Activated CD8-positive, alpha-beta memory T cell treated with anti-CD3 and anti-CD28 coated beads for 1 hour (primary cell): ENCODE measurements at regions not wholly inside any gene's neighbourhood (a gene's known extent, or its start where the extent isn't known, plus 50 kb on each side); places are given as distances from the start of the nearest gene placed in this dataset.
"Not testable (repeated sequence)": the region's sequence is repeated elsewhere in the genome, so short reads cannot be mapped to it uniquely, and the experiment has no call there.

Source experiments
- DNase-seq, 2 donors: peaks; one replicate each; pipeline ENCODE4 v3.0.0-alpha.2; 2020; ENCODE audit warnings: low read depth in 1 of 2; ENCODE audit errors: extremely low read depth in 1 of 2

DNA sequence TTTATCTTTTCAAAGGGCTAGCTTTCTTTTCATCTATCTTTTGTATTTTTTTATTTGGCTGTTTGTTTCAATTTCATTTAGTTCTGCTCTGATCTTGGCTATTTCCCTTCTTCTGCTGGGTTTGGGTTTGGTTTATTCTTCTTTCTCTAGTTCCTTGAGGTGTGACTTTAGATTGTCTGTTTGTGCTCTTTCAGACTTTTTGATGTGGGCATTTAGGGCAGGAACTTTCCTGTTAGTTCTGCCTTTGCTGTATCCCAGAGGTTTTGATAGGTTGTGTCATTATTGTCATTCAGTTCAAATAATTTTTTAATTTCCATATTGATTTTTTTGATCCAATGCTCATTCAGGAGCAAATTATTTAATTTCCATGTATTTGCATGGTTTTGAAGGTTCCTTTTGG lies 325.0 kb downstream of the PTPRC start:
- not testable (repeated sequence) for DNase-seq

DNA sequence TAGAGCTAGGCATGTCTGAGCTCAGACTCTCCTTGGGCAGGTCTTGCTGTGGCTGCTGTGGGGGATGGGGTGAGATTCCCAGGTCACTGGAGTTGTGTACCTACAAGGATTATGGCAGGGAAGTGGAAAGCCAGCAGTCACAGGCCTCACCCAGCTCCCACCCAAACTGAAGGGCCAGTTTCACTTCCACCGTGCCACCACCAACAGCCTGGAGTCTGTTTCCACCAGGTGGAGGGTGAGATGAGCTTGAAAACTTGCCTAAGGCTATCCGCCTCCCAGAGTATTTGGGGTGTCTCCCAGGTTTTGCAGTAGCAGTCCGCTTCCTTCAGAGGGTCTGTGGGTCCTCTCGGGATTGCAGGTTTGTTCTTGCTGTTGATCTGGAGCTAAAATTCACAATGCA lies 327.7 kb downstream of the PTPRC start:
- no peak for DNase-seq

DNA sequence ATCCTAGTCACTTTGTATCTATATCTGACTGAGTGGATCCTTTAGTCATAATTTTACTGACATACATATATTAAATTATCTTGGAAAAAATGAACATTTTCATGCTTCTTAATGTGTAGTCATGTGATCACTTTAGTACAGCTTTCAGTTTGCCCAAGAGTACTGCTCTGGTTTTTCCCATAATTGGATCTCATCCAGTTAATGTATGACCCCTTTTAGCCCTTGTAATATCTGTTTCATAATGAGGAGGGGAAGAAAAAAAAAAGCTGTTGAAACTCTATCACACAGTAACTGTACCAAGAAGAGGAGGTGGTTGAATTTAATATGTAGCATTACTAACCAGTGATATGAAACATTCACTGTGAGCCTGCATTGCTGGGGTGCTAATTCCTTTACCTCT lies 328.7 kb downstream of the PTPRC start:
- no peak for DNase-seq

DNA sequence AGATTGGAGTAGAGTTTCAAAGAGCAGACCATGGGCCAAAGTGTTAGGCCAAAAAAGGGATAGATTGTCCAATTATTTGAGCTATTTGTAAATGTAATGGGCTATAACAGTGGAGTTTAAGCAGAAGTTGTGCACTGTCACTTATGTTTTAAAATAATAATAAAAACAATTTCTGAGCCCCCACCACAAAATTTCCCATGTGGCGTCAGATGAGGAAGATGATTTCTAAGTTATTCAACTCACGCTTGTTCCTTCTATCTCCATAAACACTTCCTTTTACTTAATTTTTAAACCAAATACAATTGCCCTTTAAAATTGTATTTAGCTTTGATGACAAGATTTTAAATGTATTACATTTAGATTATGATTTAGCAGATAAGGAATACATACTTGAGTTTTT lies 330.0 kb downstream of the PTPRC start:
- DNase-seq: no peak

DNA sequence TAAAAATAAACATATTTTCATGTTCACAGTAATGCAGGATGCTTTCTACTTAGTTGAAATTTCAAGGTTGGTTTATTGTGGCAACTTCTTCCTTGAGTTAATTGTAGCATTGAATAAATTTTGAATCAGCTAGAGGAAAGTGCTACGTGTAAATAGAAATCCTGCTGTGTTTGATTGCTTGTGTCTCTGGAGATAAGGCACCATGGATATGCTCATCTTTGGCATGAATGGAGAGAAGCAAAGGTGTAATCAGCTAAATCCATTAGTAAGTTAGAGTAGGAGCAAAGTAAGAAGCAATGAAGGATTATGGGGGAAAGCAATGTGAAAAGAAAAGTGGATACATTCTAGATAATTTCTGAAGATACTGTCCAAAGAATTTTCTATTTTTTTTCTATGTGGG lies 331.1 kb downstream of the PTPRC start:
- no peak for DNase-seq

DNA sequence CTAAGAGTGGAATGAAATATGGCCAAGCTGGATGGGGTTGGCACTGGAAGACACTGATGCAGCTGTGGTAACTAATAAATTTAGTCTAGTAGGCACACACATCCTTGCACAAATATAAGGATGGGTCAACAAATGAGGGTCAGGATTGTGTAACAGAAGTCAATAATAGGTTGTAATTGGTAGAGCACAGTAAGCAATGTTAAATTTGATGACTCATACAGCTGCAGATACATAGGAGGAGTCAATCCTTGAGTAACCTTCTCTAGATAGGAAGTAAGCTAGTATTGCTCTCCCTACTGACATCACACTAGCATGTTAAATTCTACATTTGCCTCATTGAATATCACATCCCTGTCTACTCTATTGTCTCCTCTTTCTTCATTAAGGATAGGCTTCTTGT lies 332.1 kb downstream of the PTPRC start:
- no peak for DNase-seq

DNA sequence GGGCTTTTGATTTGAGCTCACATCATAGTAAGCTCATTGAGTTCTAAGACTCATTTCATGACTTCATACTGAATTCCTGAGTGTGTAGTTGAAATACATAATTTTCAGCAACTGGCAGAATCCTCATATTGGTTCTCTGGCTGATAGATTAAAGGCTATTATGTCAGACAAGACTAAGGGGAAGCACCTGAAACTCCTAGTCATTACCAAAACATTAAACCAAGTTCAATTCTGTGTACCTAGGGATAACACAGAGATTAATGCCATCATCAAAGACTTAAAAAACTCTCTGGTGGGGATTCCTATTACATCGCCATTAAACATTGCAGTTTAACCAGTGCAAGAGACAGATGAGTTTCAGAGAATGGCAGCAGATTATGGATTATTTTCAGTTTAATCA lies 339.1 kb downstream of the PTPRC start:
- DNase-seq: no peak

DNA sequence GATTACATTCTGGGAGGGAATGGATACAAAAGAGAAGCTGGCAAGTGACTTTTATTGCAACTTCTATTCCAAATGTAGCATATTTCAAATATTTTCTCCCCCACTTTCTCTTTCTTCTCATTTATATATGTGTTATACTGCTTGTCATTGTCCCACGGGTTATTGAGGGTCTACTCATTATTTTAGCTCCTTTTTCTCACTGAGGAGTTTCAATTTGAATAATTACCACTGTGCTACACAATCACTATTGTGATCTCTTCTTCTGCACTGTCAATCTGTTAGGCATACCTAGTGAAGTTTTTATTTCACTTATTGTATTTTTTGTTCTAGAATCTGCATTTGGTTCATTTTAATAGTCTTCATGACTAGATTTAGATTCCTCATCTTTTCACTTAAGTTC lies 339.7 kb downstream of the PTPRC start:
- no peak for DNase-seq

DNA sequence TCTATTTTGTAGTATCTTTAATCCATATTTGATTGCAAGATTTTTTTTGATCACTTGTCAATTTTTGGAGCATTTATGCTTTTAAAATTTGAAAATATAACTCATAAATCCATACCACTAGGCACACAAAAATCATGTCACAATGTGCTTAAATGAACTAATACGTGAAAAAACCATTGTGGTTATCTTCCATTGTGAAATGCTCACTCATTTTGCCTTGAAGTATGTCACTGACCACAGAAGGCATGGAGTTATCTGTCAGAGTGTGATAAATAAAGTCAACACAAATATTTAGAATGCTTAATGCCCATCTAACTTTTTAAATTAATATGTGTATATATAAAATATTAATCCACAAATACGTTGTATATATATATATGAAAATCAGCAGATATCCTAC lies 347.2 kb downstream of the PTPRC start:
- DNase-seq: no peak

DNA sequence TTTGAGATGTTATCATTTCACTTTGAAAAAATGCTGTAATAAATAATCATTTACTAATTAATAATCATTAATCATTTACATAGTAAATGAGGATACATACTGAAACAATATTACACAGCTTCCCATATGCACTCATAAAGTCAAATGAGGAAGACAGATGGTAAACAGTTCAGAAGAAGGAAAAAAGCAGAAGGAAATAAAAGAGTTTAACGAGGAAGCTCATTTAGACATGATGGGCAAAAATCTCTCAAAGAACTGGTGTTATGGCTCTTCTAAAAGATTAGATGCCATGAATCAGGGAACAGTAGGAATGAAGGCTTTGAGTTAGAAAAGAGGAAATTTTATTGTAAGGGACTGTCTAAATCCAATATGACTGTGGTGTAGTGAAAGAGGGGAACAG lies 347.6 kb downstream of the PTPRC start:
- DNase-seq: no peak

DNA sequence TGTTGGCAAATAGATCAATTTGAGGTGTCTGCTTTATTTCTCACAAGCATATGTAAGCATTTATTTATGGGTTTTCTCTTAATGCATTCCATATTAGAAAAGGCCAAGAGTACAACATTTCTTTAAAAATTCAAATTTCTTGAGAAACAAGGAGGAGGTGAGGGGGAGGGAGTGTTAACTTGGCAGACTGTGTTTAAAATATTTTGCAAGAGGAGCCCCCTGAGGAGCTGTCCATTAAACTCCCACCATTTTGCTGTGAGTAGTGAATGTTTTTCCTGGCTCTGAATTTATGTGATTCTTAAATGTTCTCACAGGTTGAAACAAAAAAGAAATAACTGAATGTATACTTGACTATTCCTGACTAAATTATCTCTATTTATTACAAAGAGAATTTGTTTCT lies 363.8 kb downstream of the PTPRC start:
- no peak for DNase-seq

DNA sequence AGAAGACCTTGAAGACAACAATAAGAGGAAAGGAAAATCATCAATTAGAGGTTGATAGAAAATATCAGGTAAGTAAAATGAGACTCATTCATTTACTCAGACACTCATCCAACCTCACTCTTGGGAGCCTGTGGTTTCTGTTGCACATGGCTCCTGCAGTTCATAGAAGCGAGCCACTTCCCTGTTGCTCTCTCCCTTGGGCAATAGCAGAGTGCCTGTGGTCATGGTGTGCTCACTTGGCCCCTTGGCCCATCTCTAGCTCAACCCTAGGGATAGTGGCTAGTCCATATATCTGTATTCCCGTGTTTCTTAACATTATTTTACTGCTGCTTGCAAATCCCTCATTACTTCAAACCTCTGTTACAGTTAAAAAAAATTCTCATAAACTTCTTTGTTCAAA lies 368.6 kb downstream of the PTPRC start:
- no peak for DNase-seq

DNA sequence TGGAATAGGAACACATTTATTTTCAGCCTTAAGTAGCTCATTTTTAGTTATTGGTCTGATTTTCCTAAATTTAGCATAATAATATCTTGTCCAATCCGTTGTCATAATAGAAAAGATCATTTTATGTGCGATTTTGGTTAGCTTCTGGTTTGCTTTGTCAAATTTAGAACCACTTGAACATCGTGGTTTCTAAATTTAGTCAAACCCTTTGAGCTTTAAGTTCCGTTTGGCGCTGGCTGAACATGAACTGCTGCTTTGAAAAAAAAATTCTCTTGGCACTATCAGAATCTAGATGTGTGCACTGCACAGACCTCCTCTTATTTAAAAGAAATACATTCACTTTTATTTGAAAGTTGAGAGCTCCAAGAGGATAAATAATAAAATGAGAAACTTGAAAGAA lies 370.6 kb downstream of the PTPRC start:
- DNase-seq: no peak

DNA sequence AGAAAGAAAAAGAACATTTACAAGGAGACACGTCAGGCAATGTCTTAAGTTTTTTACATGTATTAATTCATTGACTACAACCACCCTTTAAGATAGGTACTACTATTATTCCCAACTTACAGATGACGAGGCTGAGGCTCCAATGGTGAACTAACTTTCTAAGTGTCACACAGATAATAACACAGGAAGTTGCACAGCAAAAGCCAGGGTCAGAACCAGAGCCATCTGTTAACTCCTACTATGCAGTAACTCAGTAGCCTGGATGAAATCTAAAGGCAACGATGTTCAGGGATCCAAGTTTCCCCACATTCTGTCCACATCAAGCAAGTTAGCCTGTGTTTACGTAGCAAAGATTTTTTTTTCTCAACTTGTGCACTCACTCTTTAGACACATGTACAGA lies 371.7 kb downstream of the PTPRC start:
- no peak for DNase-seq

DNA sequence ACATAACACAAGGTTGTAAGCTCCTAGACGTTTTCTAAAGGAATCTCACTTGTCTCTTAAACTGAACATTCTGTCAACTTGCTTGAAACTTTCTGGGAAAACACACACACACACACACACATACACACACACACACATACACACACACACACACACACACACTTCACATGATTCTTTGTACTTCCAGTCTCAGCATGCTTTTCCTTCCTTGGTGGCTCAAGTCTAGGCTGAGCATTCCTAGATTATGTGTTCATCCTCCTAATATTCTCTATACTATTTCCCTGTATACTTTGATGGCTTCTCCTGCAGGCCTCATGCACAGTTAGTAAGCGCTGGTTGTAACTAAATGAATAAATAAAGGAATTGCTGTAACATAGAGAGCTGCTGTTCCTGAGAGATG lies 372.1 kb downstream of the PTPRC start:
- no peak for DNase-seq

DNA sequence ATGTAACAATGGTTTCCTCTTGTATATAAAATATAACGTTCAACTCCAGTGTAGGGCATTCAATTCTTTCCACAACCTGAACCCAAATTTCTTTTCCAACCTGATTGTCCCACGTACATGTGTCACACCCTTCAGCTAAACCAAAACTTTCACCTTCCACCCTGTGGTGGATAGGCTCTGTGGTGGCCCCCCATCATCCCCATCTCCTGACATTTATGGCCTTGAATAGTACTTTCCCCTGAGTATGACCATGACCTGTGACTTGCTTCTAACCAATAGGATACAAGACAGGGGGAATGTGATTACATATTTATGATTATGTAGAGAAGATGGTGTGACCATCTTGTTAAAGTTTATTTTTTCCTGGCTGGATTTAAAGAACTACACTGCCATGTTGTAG lies 377.0 kb downstream of the PTPRC start:
- DNase-seq: no peak

DNA sequence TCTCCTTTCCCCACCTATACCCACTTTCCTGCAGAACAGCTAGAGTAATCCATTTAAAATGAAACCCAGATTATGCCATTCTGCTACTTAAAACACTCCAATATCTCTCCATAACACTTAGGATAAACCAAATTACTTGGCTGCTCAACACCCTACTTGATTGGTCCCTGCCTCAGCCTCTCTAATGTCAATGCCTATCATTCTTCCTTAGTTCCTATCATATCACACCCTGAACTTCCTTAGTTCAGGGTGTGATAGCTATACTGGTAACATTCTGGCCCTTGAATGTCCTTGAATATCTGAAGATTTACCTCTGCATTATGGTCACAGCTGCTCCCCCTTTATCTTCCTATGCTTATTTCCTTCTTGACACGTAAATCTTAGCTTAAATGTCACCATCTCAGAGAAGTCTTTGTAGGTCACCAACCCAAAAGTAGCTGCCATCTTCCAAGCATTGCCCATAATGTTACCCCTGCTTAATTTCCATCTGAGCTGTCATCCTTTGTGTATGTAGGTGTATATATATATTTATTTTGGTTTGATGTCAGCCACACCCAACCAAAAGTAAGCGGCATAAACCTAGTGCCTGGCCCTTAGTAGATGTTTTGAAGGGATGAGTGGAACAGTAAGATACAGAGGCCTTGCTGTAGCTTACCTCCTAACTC lies 379.8 kb downstream of the PTPRC start:
- DNase-seq: no peak

DNA sequence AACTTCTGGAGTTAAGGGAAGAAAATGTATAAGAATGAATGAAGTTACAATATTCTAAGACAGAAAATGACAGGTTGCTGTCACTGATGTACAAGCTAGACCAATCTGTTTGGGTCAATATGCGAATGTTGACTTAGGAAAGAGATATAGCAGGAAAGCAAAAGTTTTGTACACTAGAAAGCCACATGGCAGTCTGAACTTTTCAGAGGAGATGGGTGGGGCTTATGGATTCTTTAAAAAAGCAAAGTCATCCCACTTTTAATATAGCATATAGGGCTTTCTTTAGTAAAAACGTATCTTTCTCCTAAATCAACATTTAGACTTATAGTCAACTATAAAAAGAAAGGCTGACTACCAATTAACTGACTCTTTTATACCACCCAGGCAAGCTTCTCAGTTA lies 381.2 kb downstream of the PTPRC start:
- DNase-seq: no peak

DNA sequence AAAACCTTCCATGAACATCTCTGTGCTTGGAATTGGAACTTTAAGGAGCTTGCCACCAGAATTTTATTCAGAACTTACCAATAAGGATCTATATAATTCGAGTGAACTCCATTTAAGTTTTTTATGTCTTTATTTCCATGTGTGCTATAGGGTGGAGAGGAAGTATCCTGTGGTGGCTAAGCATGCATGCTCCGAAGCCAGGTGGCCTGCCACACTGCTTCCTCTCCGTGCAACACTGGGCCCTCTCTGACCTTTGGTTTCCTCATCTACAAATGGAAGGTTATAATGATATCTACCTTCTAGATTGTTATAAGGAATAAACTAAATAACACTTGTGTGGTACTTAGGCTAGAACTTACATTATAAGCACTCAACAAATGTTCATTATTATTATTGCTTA lies 382.1 kb downstream of the PTPRC start:
- no peak for DNase-seq

DNA sequence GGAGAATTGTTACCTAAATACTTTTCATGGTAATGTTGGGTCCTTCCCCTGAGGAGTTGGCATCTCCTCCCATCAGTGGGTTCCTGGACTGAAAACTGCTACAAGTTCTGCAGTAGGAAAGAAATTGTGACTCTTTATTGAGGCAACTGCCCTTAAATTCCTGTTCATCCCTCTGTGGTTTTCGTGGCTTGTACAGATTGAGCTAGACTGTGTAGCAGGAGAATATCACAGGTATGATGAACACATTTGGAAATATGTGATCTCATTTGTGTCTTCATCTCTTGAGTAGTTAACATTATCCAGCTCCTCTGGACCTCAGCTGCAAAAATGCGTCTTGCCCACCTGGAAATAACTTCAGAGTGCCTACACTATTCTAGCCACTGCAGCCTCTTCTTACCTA lies 390.6 kb downstream of the PTPRC start:
- DNase-seq: no peak

DNA sequence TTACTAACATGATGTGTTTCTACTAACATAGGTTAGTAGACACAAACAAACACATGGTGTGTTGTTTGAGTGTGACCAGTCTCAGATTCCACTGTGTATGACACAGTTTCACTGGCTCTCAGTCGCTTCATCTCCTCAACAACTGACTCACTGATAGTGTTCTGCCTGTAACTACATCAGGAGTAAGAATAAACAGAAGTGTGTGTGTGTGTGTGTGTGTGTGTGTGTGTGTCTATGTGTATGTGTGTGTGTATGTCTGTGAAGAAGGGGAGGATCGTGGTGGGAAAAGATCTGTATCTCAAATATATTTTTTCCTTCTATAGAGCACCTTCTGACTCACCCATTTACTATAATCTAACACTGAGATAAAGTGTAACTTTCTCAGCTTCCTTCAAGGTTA lies 391.0 kb downstream of the PTPRC start:
- DNase-seq: no peak

DNA sequence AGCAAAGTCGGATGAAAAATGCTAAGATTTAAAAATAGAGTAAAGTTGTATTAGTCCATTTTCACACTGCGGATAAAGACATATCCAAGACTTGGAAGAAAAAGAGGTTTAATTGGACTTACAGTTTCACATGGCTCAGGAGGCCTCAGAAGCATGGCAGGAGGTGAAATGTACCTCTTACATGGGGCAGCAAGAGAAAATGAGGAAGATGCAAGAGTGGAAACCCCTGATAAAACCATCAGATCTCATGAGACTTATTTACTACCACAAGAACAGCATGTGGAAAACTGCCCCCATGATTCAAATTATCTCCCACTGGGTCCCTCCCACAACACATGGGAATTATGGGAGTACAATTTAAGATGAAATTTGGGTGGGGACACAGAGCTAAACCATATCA lies 391.7 kb downstream of the PTPRC start:
- DNase-seq: not testable (repeated sequence)

DNA sequence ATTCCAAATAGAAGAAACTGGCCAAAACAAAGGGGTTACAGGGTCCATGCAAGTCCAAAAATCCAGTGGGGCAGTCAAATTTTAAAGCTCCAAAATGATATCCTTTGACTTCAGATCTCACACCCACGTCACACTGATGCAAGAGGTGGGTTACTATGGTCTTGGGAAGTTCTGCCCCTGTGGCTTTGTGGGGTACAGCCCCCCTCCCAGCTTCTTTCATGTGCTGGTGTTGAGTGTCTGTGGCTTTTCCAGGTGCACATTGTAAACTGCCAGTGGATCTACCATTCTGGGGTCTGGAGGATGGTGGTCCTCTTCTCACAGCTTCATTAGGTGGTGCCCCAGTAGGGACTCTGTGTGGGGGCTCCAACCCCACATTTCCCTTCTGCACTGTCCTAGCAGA lies 392.3 kb downstream of the PTPRC start:
- not testable (repeated sequence) for DNase-seq

DNA sequence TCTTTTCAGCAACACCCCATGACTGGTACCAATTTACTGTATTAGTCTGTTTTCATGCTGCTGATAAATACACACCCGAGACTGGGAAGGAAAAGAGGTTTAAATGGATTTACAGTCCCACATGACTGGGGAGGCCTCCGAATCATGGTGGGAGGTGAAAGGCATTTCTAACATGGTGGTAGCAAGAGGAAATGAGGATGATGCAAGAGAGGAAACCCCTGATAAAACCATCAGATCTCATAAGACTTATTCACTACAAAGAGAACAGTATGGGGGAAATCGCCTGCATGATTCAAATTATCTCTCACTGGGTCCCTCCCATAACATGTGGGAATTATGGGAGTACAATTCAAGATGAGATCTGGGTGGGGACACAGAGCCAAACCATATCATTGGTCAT lies 393.6 kb downstream of the PTPRC start:
- not testable (repeated sequence) for DNase-seq
